ENCODE measurements at regions not wholly inside any gene's neighbourhood (a gene's known extent, or its start where the extent isn't known, plus 50 kb on each side); places are given as distances from the start of the nearest gene placed in this dataset.

- DNase-seq: no peak
Measured at GRCh38 chr1:239603530-239603929, 217.2 kb downstream of the CHRM3 start.

DNA sequence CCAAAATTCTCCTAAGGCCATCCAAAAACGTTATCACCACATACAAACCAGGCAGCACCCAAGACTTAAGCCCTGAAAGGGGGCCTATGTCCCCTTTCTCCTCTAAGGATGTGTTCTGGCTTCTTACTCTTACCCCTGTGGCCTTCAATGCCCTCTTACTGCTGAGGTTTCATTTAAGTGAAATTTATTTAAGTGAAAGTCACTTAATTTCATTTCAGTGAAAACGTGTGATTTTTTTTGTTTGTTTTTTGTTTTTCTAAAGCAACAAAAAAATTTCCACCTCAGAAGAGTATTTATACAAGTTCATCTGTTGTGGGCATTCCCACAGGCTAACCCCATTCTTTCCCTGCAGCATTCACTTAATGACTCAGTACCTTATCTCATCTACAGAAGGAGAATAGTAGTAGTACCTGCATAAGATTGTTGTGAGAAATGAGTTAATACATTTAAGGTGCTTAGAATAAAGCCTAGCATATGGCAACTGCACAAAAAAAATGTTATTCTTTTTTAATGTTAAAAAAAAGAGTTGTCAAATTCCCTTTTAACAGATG is 220.6 kb downstream of the CHRM3 start:
- no peak for DNase-seq

- no peak for DNase-seq
Measured at GRCh38 chr1:239608469-239608868, 222.1 kb downstream of the CHRM3 start.

- no peak for DNase-seq
Measured at GRCh38 chr1:239612379-239612778, 226.0 kb downstream of the CHRM3 start.

DNA sequence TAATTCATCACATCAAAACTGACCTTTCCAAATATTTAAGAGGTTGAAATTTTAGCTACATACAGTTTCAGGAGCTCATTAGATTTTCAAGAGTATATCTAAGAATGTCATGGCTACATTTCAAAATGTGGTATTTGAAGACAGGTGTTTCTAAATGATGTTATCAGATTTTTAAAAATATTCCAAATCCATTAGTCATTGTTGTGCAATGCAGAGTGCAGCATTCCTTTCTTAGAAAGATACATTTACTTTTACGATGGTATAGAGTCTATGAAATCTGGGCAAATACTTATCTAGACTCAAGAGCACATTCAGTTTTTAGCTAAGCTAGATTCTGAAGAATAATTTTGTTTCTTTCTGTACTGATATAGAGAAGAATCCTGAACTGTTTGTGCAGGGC is 230.3 kb downstream of the CHRM3 start:
- no peak for DNase-seq

- DNase-seq: no peak
Measured at GRCh38 chr1:239617259-239617658, 230.9 kb downstream of the CHRM3 start.

GRCh38 chr1:239617731-239618130 is 231.4 kb downstream of the CHRM3 start:
- DNase-seq: no peak

GRCh38 chr1:239619190-239619589 is 232.8 kb downstream of the CHRM3 start:
- DNase-seq: no peak

- no peak for DNase-seq
Measured at GRCh38 chr1:239630767-239631166, 244.4 kb downstream of the CHRM3 start.

DNA sequence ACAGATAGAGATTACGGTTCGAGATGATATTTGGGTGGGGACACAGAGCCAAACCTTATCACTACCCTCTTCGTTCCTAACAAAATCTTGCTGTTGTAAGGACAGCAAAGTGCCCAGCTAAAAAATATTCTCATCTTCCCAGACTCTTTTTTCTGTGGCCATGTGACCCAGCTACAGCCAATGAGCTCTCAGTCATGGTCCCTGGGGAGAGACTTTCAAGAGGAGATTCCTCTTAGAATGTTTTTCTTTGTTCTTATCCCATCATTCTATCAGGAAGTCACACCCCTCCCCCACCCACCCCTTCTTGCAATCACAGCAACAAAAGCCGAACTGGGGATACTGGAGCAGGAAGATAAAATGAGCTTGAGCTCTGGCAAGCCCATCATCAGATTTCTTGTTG is 247.1 kb downstream of the CHRM3 start:
- no peak for DNase-seq

DNA sequence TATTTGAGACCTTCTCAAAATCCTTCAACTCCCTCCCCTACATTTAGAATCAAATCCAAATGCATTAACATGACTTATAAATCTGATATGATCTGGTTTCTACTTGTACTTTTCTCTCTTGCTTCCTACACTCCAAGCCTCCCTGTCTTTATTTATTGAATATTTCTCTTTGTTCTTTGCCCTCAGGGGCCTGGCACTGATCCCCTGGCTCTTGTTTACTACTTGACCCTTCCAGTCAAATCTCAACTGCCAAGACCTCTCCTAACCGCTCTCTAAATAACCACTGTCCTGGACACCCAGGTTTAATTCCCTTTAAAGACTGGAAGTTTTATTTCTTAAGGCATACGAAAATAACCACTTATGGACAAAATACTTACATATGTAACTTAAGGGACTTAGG is 248.9 kb downstream of the CHRM3 start:
- no peak for DNase-seq

DNA sequence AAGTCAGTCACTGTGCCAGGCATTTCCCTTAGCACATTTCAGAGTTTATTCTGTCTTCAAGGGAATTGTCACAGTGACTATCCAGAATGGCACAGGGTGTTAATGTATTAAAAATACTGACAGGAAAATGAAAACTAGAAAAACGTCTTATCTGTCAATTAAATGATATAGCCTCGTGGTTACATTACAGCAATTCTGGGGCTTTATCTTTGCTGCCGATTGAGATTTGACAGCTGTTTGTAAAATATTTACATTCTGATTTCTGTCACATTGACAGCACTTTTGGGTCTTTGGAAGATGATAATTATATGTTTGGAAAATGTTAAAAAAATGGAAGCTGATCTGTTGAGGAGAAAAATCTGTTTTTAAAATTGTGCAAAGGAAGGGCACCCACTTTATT is 250.0 kb downstream of the CHRM3 start:
- DNase-seq: no peak

GRCh38 chr1:239644604-239645003 is 258.2 kb downstream of the CHRM3 start:
- DNase-seq: no peak

GRCh38 chr1:239647045-239647444 is 260.7 kb downstream of the CHRM3 start:
- no peak for DNase-seq

DNA sequence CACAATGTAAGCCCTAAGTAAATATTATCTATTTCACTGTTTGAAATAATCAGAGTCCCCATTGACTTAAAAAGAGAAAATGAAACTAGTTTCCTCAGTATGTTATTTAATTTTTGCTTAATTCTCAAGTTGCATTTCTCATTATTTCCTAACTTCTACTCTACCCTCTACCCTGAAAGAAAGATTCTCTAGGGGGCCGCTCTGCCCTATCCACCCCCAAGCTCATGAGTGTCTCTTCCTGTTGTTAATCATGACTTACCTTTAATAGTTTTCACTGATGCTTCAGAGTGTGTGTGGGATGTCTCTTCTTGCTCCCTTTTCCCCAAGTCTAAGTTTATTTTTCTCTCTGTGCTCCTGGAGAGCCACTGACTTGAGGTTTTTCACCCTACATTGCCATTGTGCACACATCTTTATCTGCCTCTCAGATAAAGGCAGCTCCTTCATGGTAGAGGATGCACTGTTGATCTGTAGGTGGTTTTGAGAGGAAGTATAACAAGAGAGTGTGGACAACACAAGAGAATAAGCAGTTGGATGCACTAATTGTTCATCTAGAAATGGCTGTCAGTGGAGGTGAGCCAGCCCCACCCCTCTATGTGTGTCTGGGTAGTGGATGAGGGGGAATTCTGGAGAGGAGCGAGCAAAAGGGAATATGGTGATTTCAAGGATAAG is 261.7 kb downstream of the CHRM3 start:
- DNase-seq: no peak

DNA sequence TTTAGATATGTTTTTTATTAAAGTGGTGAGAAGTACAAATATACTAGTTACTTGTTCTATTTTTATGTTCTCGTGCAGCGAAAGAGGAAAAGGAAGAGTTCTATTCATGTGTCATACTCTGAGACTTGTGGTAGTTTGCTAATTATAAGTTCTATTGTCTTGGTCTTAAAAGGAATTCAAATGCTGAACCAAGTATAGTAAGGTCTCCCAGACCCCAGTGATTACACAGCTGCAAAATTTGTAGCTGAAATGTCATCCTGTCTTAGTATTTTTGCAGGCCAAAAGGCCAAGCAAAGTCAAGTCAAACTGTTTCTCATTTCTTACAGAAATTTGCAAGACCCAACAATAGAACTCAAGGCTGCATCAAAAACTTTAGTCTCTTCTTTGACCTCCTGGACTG is 268.7 kb downstream of the CHRM3 start:
- no peak for DNase-seq

- DNase-seq: no peak
Measured at GRCh38 chr1:239657291-239657690, 270.9 kb downstream of the CHRM3 start.

DNA sequence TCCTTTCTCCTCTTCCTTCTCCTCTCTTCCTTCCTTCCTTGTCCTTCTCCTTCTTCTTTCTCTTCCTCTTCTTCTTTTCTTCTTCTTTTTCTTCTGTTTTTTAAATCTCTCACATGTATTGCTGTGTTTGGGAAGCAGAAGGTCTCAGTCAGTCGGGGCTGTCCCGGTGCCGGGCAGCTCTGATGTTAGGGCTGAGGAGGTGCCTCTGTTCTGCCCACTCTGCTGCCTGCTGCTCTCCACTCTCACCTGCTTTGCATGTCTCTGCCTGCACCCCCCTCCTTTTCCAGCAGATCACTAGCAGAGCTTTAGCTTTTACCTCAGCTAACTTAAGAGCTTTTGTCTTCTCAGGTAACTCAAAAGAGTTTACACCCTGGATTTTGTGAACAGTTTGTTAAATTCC is 276.6 kb downstream of the CHRM3 start:
- no peak for DNase-seq

DNA sequence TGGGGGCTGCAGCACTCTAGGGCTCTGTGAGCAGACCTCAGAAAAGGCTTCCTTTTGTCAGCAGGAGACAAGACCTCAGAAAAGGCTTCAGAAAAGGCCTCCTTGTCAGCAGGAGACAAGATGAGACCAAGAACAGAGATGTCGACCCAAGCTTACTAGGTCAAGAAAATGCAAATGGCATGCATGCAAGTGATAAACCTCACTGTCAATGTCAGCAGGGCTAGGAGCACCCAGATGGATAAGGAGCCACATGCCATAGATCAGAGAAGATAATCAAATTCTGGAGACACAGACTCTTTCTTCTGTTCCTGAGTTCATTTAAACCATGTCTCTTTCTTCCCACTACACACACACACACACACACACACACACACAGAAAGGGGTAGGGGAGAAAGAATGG is 285.9 kb downstream of the CHRM3 start:
- DNase-seq: no peak

DNA sequence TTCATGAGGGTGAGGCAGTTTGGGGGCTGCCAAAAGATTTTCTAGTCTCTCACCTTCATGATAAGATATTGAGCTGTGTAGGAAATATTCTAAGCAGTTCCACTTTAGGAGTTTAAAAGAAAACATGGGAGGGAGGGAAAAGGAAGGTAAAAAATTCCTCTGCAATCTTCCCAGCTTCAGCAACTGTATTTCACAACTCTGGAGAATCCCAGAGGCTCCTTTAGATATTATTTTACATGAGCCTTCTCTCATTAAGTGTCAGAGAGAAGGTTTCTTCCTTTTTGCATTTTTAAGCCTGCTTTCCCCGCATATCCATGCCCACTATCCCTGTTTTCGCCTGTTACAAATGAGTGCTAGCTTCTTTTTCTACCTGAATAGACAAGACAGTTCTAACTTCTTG is 289.4 kb downstream of the CHRM3 start:
- DNase-seq: no peak

GRCh38 chr1:239676522-239677273 is 290.3 kb downstream of the CHRM3 start:
- DNase-seq: no peak

- DNase-seq: no peak
Measured at GRCh38 chr1:239677362-239677761, 291.0 kb downstream of the CHRM3 start.

DNA sequence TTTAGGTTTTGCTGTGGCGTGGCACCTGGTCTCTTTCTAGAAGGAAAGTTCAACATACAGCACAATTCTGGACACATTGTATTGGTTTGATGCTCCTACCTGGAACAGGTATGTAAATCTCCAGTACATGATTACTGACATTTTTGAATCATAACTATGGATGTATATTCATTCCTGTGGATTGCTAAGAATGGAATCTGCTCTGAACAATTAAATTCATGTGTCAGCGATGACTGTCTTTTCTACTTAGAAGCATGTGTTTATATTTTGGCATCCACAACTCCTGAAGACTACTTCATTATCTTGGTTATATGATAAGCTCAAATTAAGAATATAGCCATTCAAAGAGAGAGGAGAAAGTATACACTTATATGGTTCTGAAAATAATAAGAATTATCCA is 291.8 kb downstream of the CHRM3 start:
- no peak for DNase-seq

- DNase-seq: no peak
Measured at GRCh38 chr1:239682046-239682445, 295.7 kb downstream of the CHRM3 start.

DNA sequence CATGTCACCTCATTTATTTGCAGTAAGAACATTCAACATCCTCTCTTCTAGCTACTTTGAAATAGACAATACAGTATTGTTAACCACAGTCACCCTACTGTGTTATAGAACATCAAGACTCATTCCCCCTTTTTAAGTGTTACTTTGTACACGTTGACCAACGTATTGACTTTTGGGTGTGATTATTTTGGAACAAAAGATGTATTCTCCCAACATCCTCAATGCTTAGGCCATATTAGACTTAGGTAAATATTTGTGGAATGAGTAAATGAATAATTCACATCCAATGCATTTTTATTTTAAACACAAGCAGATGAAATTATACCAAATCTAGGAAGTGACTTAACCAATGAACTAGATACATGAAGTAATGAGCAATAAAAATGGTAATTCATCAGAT is 296.6 kb downstream of the CHRM3 start:
- DNase-seq: no peak

Measured in activated T-cell treated with anti-CD3 and anti-CD28 coated beads for 4 hours (primary cell).